HepG2 (cell line): ENCODE measurements at regions not wholly inside any gene's neighbourhood (a gene's known extent, or its start where the extent isn't known, plus 50 kb on each side); places are given as distances from the start of the nearest gene placed in this dataset.

Source experiments
- DZIP1 ChIP-seq: sonication (generic); formaldehyde crosslinking; IDR thresholded peaks from 2 replicates; pipeline ENCODE4 v1.5.0; 2020; ENCODE audit warnings: mild to moderate bottlenecking, missing genetic modification reagents
- ZBTB4 ChIP-seq: sonication (generic); formaldehyde crosslinking; IDR thresholded peaks from 2 replicates; pipeline ENCODE4 v1.4.0; 2020; ENCODE audit warnings: missing genetic modification reagents, mild to moderate bottlenecking, borderline replicate concordance
- ZNF383 ChIP-seq: sonication (generic); formaldehyde crosslinking; IDR thresholded peaks from 2 replicates; pipeline ENCODE4 v1.4.0; 2020; ENCODE audit warnings: missing genetic modification reagents, mild to moderate bottlenecking, borderline replicate concordance
- ZNF574 ChIP-seq: sonication (generic); formaldehyde crosslinking; IDR thresholded peaks from 2 replicates; pipeline ENCODE4 v1.4.0; 2020; ENCODE audit warnings: missing genetic modification reagents
- ZNF777 ChIP-seq: sonication (generic); formaldehyde crosslinking; IDR thresholded peaks from 2 replicates; pipeline ENCODE4 v1.4.0; 2020; ENCODE audit warnings: missing genetic modification reagents

GRCh38 chr12:61348871-61349270 is 911.3 kb upstream of the USP15 start (continued):
- no peak for TF ChIP-seq ZBTB4
- TF ChIP-seq DZIP1, result no peak
- no peak for TF ChIP-seq ZNF383 (CRISPR knock-in tag)
- TF ChIP-seq ZNF777, result no peak
- TF ChIP-seq ZNF574 (CRISPR knock-in tag), result no peak
